Fibroblast of mammary gland (primary cell): ENCODE measurements at regions not wholly inside any gene's neighbourhood (a gene's known extent, or its start where the extent isn't known, plus 50 kb on each side); places are given as distances from the start of the nearest gene placed in this dataset.

Experiments used
- DNase-seq: peaks from one replicate; pipeline ENCODE4 v3.0.0-alpha.2; 2010; ENCODE audit warnings: low read depth
- H3K4me3 ChIP-seq: 2 replicates; pipeline ENCODE4 v1.5.1; 2011; ENCODE audit warnings: low read depth, mild to moderate bottlenecking, low read length, moderate library complexity; ENCODE audit not compliant: control insufficient read depth
- CTCF ChIP-seq: conservative IDR thresholded peaks from 2 replicates; pipeline ENCODE4 v1.5.1; 2011; ENCODE audit warnings: low read depth, low read length, inconsistent platforms; ENCODE audit not compliant: control insufficient read depth, insufficient read depth

- no peak for DNase-seq
- no peak overlapping the region for H3K4me3 ChIP-seq
- TF ChIP-seq CTCF, result no peak
Measured at GRCh38 chr21:23740463-23740862, 1866.8 kb downstream of the MRPL39 start.

GRCh38 chr21:23732776-23733175, 1874.5 kb downstream of the MRPL39 start:
- no peak for TF ChIP-seq CTCF
- DNase-seq, result no peak
- no peak overlapping the region for H3K4me3 ChIP-seq

GRCh38 chr21:23729331-23729730, 1878.0 kb downstream of the MRPL39 start:
- no peak for TF ChIP-seq CTCF
- no peak for DNase-seq

GRCh38 chr21:23725576-23725975, 1881.7 kb downstream of the MRPL39 start:
- no peak for TF ChIP-seq CTCF
- no peak overlapping the region for H3K4me3 ChIP-seq
- DNase-seq, result no peak

More at GRCh38 chr21:23729331-23729730, 1878.0 kb downstream of the MRPL39 start:
- H3K4me3 ChIP-seq, result no peak overlapping the region

- no peak for DNase-seq
- H3K4me3 ChIP-seq, result no peak overlapping the region
- TF ChIP-seq CTCF, result no peak
Measured at GRCh38 chr21:23718446-23719285, 1888.6 kb downstream of the MRPL39 start.

GRCh38 chr21:23712166-23712565, 1895.1 kb downstream of the MRPL39 start:
- TF ChIP-seq CTCF, result no peak
- no peak for DNase-seq
- no peak overlapping the region for H3K4me3 ChIP-seq
